ENCODE measurements at regions not wholly inside any gene's neighbourhood (a gene's known extent, or its start where the extent isn't known, plus 50 kb on each side); places are given as distances from the start of the nearest gene placed in this dataset.

DNA sequence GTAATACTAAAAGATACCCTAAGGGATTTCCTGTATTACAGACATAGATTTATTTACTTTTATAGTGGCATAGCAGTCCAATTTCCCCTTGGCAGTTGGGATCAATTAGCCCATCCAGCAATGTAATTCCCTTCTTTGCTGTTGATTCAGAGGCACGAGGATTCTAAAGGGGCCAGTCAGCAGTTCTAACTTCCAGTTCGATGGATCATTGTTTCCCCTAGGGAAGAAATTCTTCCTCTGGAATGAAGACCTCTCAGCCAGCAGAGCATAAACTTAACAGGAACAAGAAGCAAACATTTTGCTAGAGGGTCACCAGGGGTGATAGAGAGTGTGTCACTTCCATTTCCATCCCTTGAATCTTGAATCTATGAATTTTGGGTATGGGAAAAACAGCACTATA lies 395.7 kb upstream of the NOVA1 start:
- no peak for FAIRE-seq
- H3K27me3 ChIP-seq (ENCODE audit: control insufficient read depth, insufficient read depth, low read length): no peaks in the 10 kb centered on the region
- no peak overlapping the region for H3K4me3 ChIP-seq (ENCODE audit: low read depth, low read length)
- TF ChIP-seq, protein P1, sequence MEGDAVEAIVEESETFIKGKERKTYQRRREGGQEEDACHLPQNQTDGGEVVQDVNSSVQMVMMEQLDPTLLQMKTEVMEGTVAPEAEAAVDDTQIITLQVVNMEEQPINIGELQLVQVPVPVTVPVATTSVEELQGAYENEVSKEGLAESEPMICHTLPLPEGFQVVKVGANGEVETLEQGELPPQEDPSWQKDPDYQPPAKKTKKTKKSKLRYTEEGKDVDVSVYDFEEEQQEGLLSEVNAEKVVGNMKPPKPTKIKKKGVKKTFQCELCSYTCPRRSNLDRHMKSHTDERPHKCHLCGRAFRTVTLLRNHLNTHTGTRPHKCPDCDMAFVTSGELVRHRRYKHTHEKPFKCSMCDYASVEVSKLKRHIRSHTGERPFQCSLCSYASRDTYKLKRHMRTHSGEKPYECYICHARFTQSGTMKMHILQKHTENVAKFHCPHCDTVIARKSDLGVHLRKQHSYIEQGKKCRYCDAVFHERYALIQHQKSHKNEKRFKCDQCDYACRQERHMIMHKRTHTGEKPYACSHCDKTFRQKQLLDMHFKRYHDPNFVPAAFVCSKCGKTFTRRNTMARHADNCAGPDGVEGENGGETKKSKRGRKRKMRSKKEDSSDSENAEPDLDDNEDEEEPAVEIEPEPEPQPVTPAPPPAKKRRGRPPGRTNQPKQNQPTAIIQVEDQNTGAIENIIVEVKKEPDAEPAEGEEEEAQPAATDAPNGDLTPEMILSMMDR (IDR thresholded peaks at IDR 0.05; ENCODE audit: insufficient read depth, low read length, severe bottlenecking): no peak
- DNase-seq (ENCODE audit: low read depth): peak; percentile 4
- H3K36me3 ChIP-seq (ENCODE audit: control insufficient read depth, insufficient read depth, low read length): no peaks in the 10 kb centered on the region

DNA sequence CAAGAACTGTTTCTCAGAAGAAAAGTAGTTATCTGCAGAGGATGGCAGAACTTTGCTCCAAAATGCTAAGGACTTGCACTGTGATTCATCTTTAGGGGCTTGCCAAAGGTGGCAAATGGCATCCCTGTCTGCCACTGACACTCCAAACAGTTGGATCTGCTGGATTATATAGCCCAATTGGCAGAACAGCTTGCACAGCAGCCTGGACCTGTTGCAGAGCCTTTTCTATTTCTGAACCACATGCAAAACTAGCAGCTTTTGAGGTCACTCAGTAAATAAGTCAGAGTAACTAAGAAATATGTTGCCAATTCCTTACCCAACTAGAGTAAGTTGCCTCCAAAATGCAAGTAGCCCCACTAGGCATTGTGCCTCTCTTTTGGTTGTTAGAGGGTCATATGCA lies 397.5 kb upstream of the NOVA1 start:
- FAIRE-seq (no peak), DNase-seq (ENCODE audit: low read depth) (no peak)
- no peaks in the 10 kb centered on the region for H3K36me3 ChIP-seq (ENCODE audit: control insufficient read depth, insufficient read depth, low read length)
- H3K4me3 ChIP-seq (ENCODE audit: low read depth, low read length): no peak overlapping the region
- TF ChIP-seq, protein P1 (IDR thresholded peaks at IDR 0.05; ENCODE audit: insufficient read depth, low read length, severe bottlenecking): no peak
- no peaks in the 10 kb centered on the region for H3K27me3 ChIP-seq (ENCODE audit: control insufficient read depth, insufficient read depth, low read length)

DNA sequence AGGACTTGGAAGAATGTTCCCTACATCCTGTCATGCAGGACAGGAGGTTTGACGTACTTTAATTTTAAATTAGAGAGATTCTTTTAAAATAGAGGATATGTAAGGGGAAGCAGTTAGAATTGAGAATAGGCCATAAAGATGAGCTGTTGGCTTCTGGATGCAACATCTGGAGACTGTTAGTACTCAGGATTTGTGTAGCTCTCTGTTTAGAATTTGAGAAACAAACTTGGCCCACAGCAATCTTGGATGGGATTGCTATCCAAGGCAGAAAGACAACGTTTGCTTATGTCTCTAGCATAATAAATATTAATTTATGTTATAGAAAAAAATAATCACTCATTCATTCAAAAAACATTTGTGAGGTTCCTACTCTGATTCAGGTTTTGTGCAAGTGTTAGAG lies 398.4 kb upstream of the NOVA1 start:
- no peaks in the 10 kb centered on the region for H3K36me3 ChIP-seq (ENCODE audit: control insufficient read depth, insufficient read depth, low read length)
- H3K4me3 ChIP-seq (ENCODE audit: low read depth, low read length): no peak overlapping the region
- FAIRE-seq (no peak), DNase-seq (ENCODE audit: low read depth) (no peak)
- no peaks in the 10 kb centered on the region for H3K27me3 ChIP-seq (ENCODE audit: control insufficient read depth, insufficient read depth, low read length)
- TF ChIP-seq, protein P1 (IDR thresholded peaks at IDR 0.05; ENCODE audit: insufficient read depth, low read length, severe bottlenecking): no peak

DNA sequence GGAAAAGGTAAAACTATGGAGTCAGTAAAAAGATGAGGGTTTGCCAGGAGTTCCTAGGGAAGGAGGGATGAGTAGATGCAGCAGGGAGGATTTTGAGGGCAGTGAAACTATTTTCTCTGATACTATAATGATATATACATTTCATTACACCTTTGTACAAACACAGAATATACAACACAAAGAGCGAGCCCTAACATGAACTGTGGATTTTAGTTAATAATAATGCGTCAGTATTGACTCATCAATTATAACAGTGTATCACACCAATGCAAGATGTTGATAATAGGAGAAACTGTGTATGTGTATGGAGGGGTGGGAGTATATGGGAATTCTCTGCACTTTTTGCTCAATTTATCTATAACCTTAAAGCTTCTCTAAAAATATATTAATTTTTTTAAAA lies 404.3 kb upstream of the NOVA1 start:
- no peak for FAIRE-seq

DNA sequence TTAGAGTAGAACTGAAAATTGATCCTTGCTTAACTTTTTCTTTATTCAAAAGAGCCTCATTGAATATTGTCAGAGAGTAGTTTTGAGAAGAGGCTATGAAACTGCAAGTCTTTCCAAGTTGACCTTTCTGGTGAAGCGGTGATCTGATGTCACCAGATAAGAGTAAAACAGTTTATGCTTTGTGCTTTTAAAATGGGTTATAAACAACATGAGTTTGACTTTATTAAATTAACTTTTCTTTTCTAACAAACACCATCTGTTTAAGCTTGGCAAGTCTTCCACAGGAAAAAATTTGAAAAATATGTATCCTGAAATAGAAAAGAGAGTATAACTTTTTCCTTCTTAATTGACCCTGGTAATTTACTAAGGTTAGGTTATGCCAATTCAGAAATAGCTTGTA lies 408.7 kb upstream of the NOVA1 start:
- Histone ChIP-seq H3K36me3 (ENCODE audit: control insufficient read depth, insufficient read depth, low read length) (no peaks in the 10 kb centered on the region), H3K4me3 (ENCODE audit: low read depth, low read length) (no peak overlapping the region), H3K27me3 (ENCODE audit: control insufficient read depth, insufficient read depth, low read length) (no peaks in the 10 kb centered on the region)
- DNase-seq (ENCODE audit: low read depth): no peak
- FAIRE-seq: no peak
- TF ChIP-seq, protein P1 (IDR thresholded peaks at IDR 0.05; ENCODE audit: insufficient read depth, low read length, severe bottlenecking): no peak

More for the DNA sequence above, 404.3 kb upstream of the NOVA1 start:
- DNase-seq (ENCODE audit: low read depth): peak; percentile 83
- no peaks in the 10 kb centered on the region for H3K36me3 ChIP-seq (ENCODE audit: control insufficient read depth, insufficient read depth, low read length)
- TF ChIP-seq, protein P1 (IDR thresholded peaks at IDR 0.05; ENCODE audit: insufficient read depth, low read length, severe bottlenecking): no peak
- H3K27me3 ChIP-seq (ENCODE audit: control insufficient read depth, insufficient read depth, low read length): no peaks in the 10 kb centered on the region
- H3K4me3 ChIP-seq (ENCODE audit: low read depth, low read length): no peak overlapping the region

DNA sequence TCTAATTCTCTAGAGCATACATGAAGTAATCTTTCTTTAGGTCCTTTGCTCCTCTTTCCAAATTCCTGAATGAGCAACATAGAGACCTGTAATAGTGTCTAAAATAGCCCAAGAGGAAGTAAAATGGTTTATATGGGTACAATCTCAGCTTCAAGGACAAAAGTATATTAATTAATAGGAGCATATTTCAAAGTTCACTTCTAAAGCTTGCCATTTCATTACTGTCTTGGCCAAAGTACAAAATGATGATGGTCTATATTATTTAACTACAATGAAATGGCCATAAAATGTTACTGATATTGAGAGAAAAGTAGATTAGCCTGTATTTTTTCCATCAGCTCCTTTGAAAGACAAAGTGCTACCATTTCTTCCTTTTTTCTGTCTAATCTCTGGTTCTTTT lies 410.4 kb upstream of the NOVA1 start:
- H3K36me3 ChIP-seq (ENCODE audit: control insufficient read depth, insufficient read depth, low read length): no peaks in the 10 kb centered on the region
- FAIRE-seq: no peak
- no peak overlapping the region for H3K4me3 ChIP-seq (ENCODE audit: low read depth, low read length)
- TF ChIP-seq, protein P1 (IDR thresholded peaks at IDR 0.05; ENCODE audit: insufficient read depth, low read length, severe bottlenecking): no peak
- no peaks in the 10 kb centered on the region for H3K27me3 ChIP-seq (ENCODE audit: control insufficient read depth, insufficient read depth, low read length)
- no peak for DNase-seq (ENCODE audit: low read depth)

Measured in bronchial epithelial cell (primary cell).